HG02642 (cell line): ENCODE measurements at regions not wholly inside any gene's neighbourhood (a gene's known extent, or its start where the extent isn't known, plus 50 kb on each side); places are given as distances from the start of the nearest gene placed in this dataset.

ENCODE experiments used
- ATAC-seq: cut with Tn5 transposase; IDR thresholded peaks from one replicate; pipeline ENCODE4 v1.9.1; 2021; ENCODE audit warnings: mild to moderate bottlenecking; ENCODE audit not compliant: unreplicated experiment, poor library complexity

GRCh38 chr1:199452627-199453026 lies 574.9 kb upstream of the NR5A2 start:
- ATAC-seq = no peak

- no peak for ATAC-seq
Observed at GRCh38 chr1:199453723-199454122, 573.8 kb upstream of the NR5A2 start.

- ATAC-seq = no peak
Observed at GRCh38 chr1:199460933-199461332, 566.6 kb upstream of the NR5A2 start.

GRCh38 chr1:199463521-199464127 lies 563.9 kb upstream of the NR5A2 start:
- ATAC-seq = peak; percentile 71

- no peak for ATAC-seq
Observed at GRCh38 chr1:199466961-199467360, 560.5 kb upstream of the NR5A2 start.

GRCh38 chr1:199472018-199472417 lies 555.5 kb upstream of the NR5A2 start:
- no peak for ATAC-seq

GRCh38 chr1:199472978-199473377 lies 554.5 kb upstream of the NR5A2 start:
- ATAC-seq = no peak

GRCh38 chr1:199474738-199475137 lies 552.8 kb upstream of the NR5A2 start:
- no peak for ATAC-seq

GRCh38 chr1:199482426-199482825 lies 545.1 kb upstream of the NR5A2 start:
- ATAC-seq = no peak

- ATAC-seq = no peak
Observed at GRCh38 chr1:199489594-199489993, 537.9 kb upstream of the NR5A2 start.

- no peak for ATAC-seq
Observed at GRCh38 chr1:199490769-199491527, 536.6 kb upstream of the NR5A2 start.

GRCh38 chr1:199495432-199495831 lies 532.1 kb upstream of the NR5A2 start:
- ATAC-seq = no peak

GRCh38 chr1:199498802-199499201 lies 528.7 kb upstream of the NR5A2 start:
- ATAC-seq = peak; percentile 52

GRCh38 chr1:199508072-199508471 lies 519.4 kb upstream of the NR5A2 start:
- no peak for ATAC-seq

GRCh38 chr1:199508653-199509052 lies 518.9 kb upstream of the NR5A2 start:
- no peak for ATAC-seq

GRCh38 chr1:199509456-199509855 lies 518.1 kb upstream of the NR5A2 start:
- no peak for ATAC-seq

- ATAC-seq = peak; percentile 89
Observed at GRCh38 chr1:199510314-199510713, 517.2 kb upstream of the NR5A2 start.

- ATAC-seq = no peak
Observed at GRCh38 chr1:199512037-199512710, 515.3 kb upstream of the NR5A2 start.

GRCh38 chr1:199515261-199515660 lies 512.2 kb upstream of the NR5A2 start:
- ATAC-seq = no peak

- ATAC-seq = no peak
Observed at GRCh38 chr1:199522338-199522737, 505.2 kb upstream of the NR5A2 start.

GRCh38 chr1:199522936-199523335 lies 504.6 kb upstream of the NR5A2 start:
- no peak for ATAC-seq
